Psoas muscle (tissue), 7 donors: ENCODE measurements at regions not wholly inside any gene's neighbourhood (a gene's known extent, or its start where the extent isn't known, plus 50 kb on each side); places are given as distances from the start of the nearest gene placed in this dataset.

Source experiments
- ATAC-seq, 4 donors: fragments of 200-7000 bp; cut with Tn5 transposase; one replicate each; pipeline ENCODE4 v1.9.1; 2020; ENCODE audit warnings: moderate library complexity in 3 of 4, mild to moderate bottlenecking in 2 of 4
- DNase-seq, 2 donors: peaks; one replicate each; pipeline ENCODE4 v3.0.0-alpha.2; 2020
- H3K27ac ChIP-seq: fragments of 200-600 bp; one replicate; pipeline ENCODE4 v1.8.0; 2022
- H3K27me3 ChIP-seq, 3 donors: fragments of 200-600 bp in 1 of 3; one replicate each; pipeline versions ENCODE4 v1.6.1 to v1.8.0; 2013 to 2022; ENCODE audit warnings: low read length in 2 of 3, mild to moderate bottlenecking in 2 of 3, moderate library complexity in 1 of 3; ENCODE audit not compliant: insufficient read depth in 3 of 3
- H3K36me3 ChIP-seq, 2 donors: fragments of 200-600 bp in 1 of 2; one replicate each; pipeline versions ENCODE4 v1.6.1 to v1.8.0; 2013 to 2022; ENCODE audit warnings: low read depth in 1 of 2, mild to moderate bottlenecking in 1 of 2, moderate library complexity in 1 of 2; ENCODE audit not compliant: insufficient read depth in 1 of 2
- H3K4me1 ChIP-seq: fragments of 200-600 bp; one replicate; pipeline ENCODE4 v1.8.0; 2022
- H3K4me3 ChIP-seq: fragments of 200-600 bp; one replicate; pipeline ENCODE4 v1.8.0; 2022; ENCODE audit warnings: mild to moderate bottlenecking
- H3K9me3 ChIP-seq: fragments of 200-600 bp; one replicate; pipeline ENCODE4 v1.8.0; 2022
- WGBS, 3 donors: extraction: QIAGEN DNeasy Blood & Tissue Kit; methylation state at CpG; one replicate each; pipeline versions ENCODE4 v1.1.6 to v1.1.7; 2013; 5-methylcytosine and 5-hydroxymethylcytosine counted together
- intact Hi-C, 2 donors: fragments of 100-400 bp; cut with DNase I; formaldehyde crosslinking; loops; one replicate each; pipeline versions ENCODE4 v1.11.0 to v1.14.2; 2022
- TF ChIP-seq, protein P1 (sequence below): fragments of 200-600 bp; IDR thresholded peaks from one replicate; pipeline ENCODE4 v1.8.0; 2022; ENCODE audit warnings: antibody characterized with exemption
- donor health status: healthy with polysubstance abuse.
- donor health status: DM: no; HTN: no; CAD: no; lungs with moderate emphysema.
- donor health status: Bipolar disorder and iron deficiency.
- donor health status: healthy.
- donor health status: DM: yes; HTN: yes; CAD: no.
- donor health status: DM: no; HTN: no; CAD: no.
- donor health status: DM: yes; HTN: yes; CAD: no.

DNA sequence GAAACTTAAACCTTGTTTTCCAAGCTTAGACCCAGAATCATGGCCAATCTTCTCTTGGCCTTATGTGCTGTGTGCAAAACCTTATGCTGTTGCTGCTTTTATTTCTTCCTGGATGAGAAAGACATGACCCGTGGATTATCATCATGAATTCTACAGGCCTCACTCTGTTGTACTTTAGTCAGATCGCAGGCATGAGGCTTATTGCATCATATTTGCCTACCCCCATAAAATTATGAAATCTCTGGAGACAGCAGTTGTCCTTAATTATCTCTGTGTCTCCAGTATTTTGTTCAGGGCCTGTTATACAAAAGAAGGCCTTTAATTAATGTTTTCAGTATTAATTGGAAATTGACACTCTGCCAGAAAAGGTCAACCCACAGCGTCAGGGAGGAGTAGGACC, 71.6 kb downstream of the PLCE1 start:
- WGBS, 3 donors = 48 to 65% (median 50%) methylated on average over 3 of the region's 3 CpGs
- ATAC-seq (no peak), DNase-seq (no peak)
- no peak overlapping the region for H3K27ac ChIP-seq
- no peaks in the 10 kb centered on the region for H3K4me1 ChIP-seq
- intact Hi-C loops = no loop called here
- H3K9me3 ChIP-seq = no peaks in the 10 kb centered on the region
- H3K36me3 ChIP-seq = no peaks in the 10 kb centered on the region
- no peaks in the 10 kb centered on the region for H3K27me3 ChIP-seq
- H3K4me3 ChIP-seq = no peak overlapping the region
- TF ChIP-seq, protein P1, sequence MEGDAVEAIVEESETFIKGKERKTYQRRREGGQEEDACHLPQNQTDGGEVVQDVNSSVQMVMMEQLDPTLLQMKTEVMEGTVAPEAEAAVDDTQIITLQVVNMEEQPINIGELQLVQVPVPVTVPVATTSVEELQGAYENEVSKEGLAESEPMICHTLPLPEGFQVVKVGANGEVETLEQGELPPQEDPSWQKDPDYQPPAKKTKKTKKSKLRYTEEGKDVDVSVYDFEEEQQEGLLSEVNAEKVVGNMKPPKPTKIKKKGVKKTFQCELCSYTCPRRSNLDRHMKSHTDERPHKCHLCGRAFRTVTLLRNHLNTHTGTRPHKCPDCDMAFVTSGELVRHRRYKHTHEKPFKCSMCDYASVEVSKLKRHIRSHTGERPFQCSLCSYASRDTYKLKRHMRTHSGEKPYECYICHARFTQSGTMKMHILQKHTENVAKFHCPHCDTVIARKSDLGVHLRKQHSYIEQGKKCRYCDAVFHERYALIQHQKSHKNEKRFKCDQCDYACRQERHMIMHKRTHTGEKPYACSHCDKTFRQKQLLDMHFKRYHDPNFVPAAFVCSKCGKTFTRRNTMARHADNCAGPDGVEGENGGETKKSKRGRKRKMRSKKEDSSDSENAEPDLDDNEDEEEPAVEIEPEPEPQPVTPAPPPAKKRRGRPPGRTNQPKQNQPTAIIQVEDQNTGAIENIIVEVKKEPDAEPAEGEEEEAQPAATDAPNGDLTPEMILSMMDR = no peak

DNA sequence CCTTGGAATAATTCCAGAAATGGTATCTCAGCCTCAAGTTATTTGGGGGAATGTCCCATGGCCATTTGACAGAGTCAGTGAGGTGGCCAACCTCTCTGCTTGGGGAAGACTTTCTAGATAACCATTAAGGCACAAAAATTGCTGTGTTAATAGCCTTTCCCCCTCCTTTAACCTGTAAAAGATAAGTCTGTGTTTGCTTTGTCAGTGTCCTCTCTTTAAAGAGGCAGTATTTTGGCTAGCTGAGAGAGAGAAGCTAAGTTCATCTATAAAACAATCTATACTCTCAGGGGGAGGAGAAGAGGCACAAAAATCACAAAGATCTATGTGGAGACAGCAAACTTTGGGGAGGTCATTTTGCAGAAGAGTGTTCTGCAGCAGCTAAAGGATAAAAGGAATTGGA, 72.1 kb downstream of the PLCE1 start:
- TF ChIP-seq, protein P1 = no peak
- Histone ChIP-seq H3K4me1 (no peaks in the 10 kb centered on the region), H3K27ac (no peak overlapping the region), H3K4me3 (no peak overlapping the region), H3K9me3 (no peaks in the 10 kb centered on the region), H3K36me3 (no peaks in the 10 kb centered on the region), H3K27me3 (no peaks in the 10 kb centered on the region)
- intact Hi-C loops = no loop called here
- ATAC-seq = no peak
- DNase-seq = no peak

DNA sequence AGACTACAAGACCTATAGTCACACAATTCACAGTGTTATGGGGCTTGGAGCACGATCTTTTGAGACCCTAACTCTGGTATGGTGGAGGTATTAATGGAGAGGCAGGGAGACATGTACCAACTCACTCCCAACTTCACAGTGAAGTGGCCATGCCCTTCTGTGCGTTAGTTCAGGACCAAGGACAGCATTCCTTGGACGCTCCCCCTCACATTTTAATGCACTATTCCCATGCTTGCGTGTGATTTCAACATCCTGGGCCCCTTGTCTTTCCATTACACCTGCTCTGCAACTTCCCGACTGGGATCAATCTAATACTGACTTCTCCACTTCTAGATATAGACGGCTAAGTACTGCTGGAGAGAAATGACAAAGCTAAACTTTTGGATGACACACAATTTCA, 72.7 kb downstream of the PLCE1 start:
- H3K27me3 ChIP-seq = no peaks in the 10 kb centered on the region
- DNase-seq = no peak
- no peaks in the 10 kb centered on the region for H3K4me1 ChIP-seq
- WGBS, 3 donors = 15 to 28% (median 16%) methylated on average over 6 of the region's 6 CpGs
- H3K9me3 ChIP-seq = no peaks in the 10 kb centered on the region
- H3K4me3 ChIP-seq = no peak overlapping the region
- ATAC-seq = no peak
- no peak overlapping the region for H3K27ac ChIP-seq
- intact Hi-C loops = no loop called here
- no peaks in the 10 kb centered on the region for H3K36me3 ChIP-seq
- TF ChIP-seq, protein P1 = no peak

DNA sequence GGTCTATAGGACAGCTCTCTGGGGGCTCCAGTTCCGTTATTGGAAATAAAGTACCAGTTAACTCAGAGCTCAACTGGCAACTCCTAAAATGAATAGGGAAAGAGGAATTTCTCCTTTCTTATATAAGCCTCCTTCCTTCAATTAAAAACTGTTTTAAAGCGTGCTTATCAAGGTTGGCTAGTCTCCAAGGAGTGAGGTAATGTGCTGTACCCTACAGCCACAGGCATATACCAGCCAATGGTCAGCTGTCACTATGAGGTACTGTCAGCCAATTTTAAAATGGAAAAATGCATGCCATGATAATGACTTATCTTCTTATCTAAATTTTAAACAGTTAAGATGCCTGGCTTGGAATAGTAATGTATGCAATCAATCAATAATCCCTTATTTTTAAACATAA, 76.2 kb downstream of the PLCE1 start:
- TF ChIP-seq, protein P1 = no peak
- no peak overlapping the region for H3K4me3 ChIP-seq
- ATAC-seq (no peak), DNase-seq (no peak)
- no peaks in the 10 kb centered on the region for H3K4me1 ChIP-seq
- no peaks in the 10 kb centered on the region for H3K27me3 ChIP-seq
- 50 to 57% (median 56%) methylated on average over 2 of the region's 2 CpGs for WGBS, 3 donors
- intact Hi-C loops = loop anchor here (10.0 kb wide), 2 partner anchors 145 to 245 kb away; no protein-coding TSS in a partner anchor
- no peaks in the 10 kb centered on the region for H3K36me3 ChIP-seq
- no peak overlapping the region for H3K27ac ChIP-seq
- no peaks in the 10 kb centered on the region for H3K9me3 ChIP-seq

DNA sequence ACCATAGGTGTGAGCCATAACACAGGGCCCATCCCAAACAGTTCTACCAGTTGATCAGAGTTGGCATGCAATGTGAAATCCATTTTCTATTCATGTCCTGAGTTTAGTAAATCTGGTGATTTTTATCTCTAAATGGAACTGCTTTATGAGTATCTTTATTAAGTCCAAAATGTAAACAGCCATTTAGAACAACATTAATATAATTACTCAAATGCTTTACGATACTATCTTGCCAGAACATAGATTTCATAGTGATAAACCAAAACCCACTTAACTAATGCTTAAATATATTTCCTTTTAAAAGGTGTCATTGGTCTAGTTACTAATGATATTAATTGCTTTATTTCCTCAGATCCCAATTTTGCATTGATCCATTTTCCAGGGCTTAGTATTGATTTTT, 80.7 kb downstream of the PLCE1 start:
- intact Hi-C loops = loop anchor here (10.0 kb wide), 2 partner anchors 140 to 240 kb away; no protein-coding TSS in a partner anchor
- H3K36me3 ChIP-seq = no peaks in the 10 kb centered on the region
- no peaks in the 10 kb centered on the region for H3K27me3 ChIP-seq
- TF ChIP-seq, protein P1 = no peak
- H3K4me3 ChIP-seq = no peak overlapping the region
- H3K4me1 ChIP-seq = peaks cover 13% of the 10 kb centered on the region
- ATAC-seq = no peak
- no peak for DNase-seq
- H3K27ac ChIP-seq = no peak overlapping the region
- H3K9me3 ChIP-seq = no peaks in the 10 kb centered on the region
- WGBS, 3 donors = 99 to 100% (median 100%) methylated on average over 1 of the region's 1 CpG
